Coronary artery (tissue), 2 donors: ENCODE measurements at regions not wholly inside any gene's neighbourhood (a gene's known extent, or its start where the extent isn't known, plus 50 kb on each side); places are given as distances from the start of the nearest gene placed in this dataset.

ENCODE experiments used
- DNase-seq: peaks from one replicate; pipeline ENCODE4 v3.0.0-alpha.2; 2017; ENCODE audit warnings: low spot score
- H3K27ac ChIP-seq, 2 donors: fragments of 200-600 bp; sonication (generic); one replicate each; pipeline ENCODE4 v1.5.1; 2016 to 2019
- H3K4me3 ChIP-seq: fragments of 200-600 bp; sonication (generic); 2 replicates; pipeline ENCODE4 v1.5.1; 2016; ENCODE audit warnings: mild to moderate bottlenecking, moderate library complexity
- TF ChIP-seq, protein P1 (sequence below): fragments of 200-600 bp; sonication (generic); IDR thresholded peaks from one replicate; pipeline ENCODE4 v1.5.1; 2019; ENCODE audit warnings: antibody characterized with exemption

GRCh38 chr13:81539643-81540150 is 1198.8 kb upstream of the SPRY2 start:
- TF ChIP-seq, protein P1, sequence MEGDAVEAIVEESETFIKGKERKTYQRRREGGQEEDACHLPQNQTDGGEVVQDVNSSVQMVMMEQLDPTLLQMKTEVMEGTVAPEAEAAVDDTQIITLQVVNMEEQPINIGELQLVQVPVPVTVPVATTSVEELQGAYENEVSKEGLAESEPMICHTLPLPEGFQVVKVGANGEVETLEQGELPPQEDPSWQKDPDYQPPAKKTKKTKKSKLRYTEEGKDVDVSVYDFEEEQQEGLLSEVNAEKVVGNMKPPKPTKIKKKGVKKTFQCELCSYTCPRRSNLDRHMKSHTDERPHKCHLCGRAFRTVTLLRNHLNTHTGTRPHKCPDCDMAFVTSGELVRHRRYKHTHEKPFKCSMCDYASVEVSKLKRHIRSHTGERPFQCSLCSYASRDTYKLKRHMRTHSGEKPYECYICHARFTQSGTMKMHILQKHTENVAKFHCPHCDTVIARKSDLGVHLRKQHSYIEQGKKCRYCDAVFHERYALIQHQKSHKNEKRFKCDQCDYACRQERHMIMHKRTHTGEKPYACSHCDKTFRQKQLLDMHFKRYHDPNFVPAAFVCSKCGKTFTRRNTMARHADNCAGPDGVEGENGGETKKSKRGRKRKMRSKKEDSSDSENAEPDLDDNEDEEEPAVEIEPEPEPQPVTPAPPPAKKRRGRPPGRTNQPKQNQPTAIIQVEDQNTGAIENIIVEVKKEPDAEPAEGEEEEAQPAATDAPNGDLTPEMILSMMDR, result no peak
- no peak overlapping the region for H3K27ac ChIP-seq
- H3K4me3 ChIP-seq, result no peak overlapping the region
- no peak for DNase-seq

DNA sequence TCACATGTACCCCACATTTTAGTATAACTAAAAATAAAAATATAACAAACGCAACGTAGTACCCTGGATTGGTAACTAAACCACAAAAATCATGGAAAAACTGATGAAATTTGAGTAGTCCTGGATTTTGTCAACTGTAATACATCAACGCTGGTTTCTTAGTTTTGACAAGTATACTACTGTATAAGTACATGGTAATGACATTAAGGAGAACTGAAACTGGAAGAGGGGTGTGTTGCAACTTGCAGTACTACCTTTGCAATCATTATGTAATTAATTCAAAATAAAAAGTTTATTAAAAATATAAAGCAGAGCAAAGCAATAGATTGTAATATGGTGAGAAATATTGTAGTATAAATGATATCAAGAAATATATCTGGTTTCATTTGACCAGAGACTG is 1158.0 kb upstream of the SPRY2 start:
- DNase-seq, result no peak
- H3K27ac ChIP-seq, result no peak overlapping the region

GRCh38 chr13:81493144-81493543 is 1152.2 kb upstream of the SPRY2 start:
- no peak for DNase-seq
- H3K27ac ChIP-seq, result no peak overlapping the region
- H3K4me3 ChIP-seq, result no peak overlapping the region
- TF ChIP-seq, protein P1, result no peak

More for the DNA sequence above, 1158.0 kb upstream of the SPRY2 start:
- TF ChIP-seq, protein P1, result no peak
- H3K4me3 ChIP-seq, result no peak overlapping the region

GRCh38 chr13:81492449-81492848 is 1151.5 kb upstream of the SPRY2 start:
- H3K27ac ChIP-seq, result no peak overlapping the region
- DNase-seq, result no peak
- TF ChIP-seq, protein P1, result no peak
- H3K4me3 ChIP-seq, result no peak overlapping the region

DNA sequence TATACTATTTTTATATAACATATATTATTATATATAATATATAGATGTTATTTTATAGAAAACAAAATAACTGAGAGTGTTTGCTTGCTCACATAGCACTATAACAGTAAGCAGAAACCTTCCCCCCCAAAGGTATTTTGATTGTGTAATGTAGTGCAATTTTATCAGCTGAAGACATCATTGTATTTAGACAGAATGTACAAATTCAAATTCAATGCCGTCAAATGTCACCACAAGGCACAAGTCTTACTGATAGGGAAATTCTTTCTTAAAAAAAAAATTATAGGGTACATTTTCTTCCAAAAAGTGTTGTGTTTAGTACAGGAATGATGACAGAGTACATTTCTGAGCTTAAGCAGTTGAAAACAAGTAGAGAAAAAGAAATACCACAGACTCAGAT is 1147.1 kb upstream of the SPRY2 start:
- no peak overlapping the region for H3K4me3 ChIP-seq
- H3K27ac ChIP-seq, result no peak overlapping the region
- no peak for DNase-seq
- TF ChIP-seq, protein P1, result no peak

GRCh38 chr13:81487151-81487550 is 1146.2 kb upstream of the SPRY2 start:
- Histone ChIP-seq H3K4me3 (no peak overlapping the region), H3K27ac (no peak overlapping the region)
- TF ChIP-seq, protein P1, result no peak
- no peak for DNase-seq

DNA sequence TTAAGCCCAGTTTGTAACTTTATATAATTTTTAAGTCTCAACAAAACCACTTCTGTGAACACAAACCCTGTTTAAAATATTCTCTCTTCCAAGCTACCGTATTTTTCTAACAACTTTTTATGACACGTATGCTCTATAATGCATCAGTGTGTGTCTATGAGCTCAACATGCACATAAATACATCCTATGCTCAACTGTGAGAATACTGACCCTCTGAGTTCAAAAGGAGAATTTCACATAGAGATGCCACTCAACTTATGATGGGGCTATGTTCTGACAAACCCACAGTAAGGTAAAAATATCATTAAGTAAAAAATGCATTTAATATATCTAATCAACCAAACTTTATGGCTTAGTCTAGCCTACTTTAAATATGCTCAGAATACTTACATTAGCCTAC is 1139.7 kb upstream of the SPRY2 start:
- TF ChIP-seq, protein P1, result no peak
- no peak for DNase-seq
- Histone ChIP-seq H3K27ac (no peak overlapping the region), H3K4me3 (no peak overlapping the region)
